OCI-LY7 (cell line): ENCODE measurements at regions not wholly inside any gene's neighbourhood (a gene's known extent, or its start where the extent isn't known, plus 50 kb on each side); places are given as distances from the start of the nearest gene placed in this dataset.

Experiments
- CTCF ChIP-seq: fragments of 200-600 bp; sonication (generic); conservative IDR thresholded peaks from 2 replicates; pipeline ENCODE4 v1.5.1; 2014; ENCODE audit warnings: mild to moderate bottlenecking, antibody characterized with exemption, low read length, moderate library complexity, mixed read lengths
- EZH2phosphoT487 ChIP-seq: fragments of 200-600 bp; sonication (generic); IDR thresholded peaks from 2 replicates; pipeline ENCODE4 v1.6.1; 2018; ENCODE audit warnings: low read depth, borderline replicate concordance, mild to moderate bottlenecking, mixed run types, antibody characterized with exemption, low read length, moderate library complexity, mixed read lengths

DNA sequence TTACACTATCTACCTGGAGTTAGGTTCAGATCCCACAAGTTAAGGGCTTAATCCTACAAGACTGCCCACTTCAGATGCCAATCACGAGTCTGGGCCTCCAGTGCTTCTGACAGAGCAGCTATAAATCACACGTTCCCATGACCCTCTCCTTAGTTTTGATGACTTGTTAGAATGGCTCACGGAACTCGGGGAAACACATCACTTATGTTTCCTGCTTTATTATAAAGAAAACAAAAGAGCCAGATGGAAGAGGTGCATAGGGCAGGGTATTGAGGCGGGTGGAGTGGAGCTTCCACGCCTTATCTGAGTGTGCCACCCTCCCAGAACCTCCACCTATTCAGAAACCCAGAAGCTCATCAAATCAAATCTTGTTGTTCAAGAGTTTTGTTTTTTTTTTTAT lies 170.8 kb downstream of the MOBP start:
- TF ChIP-seq CTCF (no peak), EZH2phosphoT487 (no peak)
